Activated CD4-positive, CD25-positive, alpha-beta regulatory T cell treated with anti-CD3 and anti-CD28 coated beads, Interleukin-2, amount 50 U/mL, for 24 hours (primary cell): ENCODE measurements at regions not wholly inside any gene's neighbourhood (a gene's known extent, or its start where the extent isn't known, plus 50 kb on each side); places are given as distances from the start of the nearest gene placed in this dataset.
"Not testable (repeated sequence)": the region's sequence is repeated elsewhere in the genome, so short reads cannot be mapped to it uniquely, and the experiment has no call there.

Source experiments
- ATAC-seq, 2 donors: fragments of 150-1000 bp; cut with Tn5 transposase; one replicate each; pipeline ENCODE4 v1.10.0; 2021; ENCODE audit warnings: mild to moderate bottlenecking in 1 of 2, moderate library complexity in 1 of 2

DNA sequence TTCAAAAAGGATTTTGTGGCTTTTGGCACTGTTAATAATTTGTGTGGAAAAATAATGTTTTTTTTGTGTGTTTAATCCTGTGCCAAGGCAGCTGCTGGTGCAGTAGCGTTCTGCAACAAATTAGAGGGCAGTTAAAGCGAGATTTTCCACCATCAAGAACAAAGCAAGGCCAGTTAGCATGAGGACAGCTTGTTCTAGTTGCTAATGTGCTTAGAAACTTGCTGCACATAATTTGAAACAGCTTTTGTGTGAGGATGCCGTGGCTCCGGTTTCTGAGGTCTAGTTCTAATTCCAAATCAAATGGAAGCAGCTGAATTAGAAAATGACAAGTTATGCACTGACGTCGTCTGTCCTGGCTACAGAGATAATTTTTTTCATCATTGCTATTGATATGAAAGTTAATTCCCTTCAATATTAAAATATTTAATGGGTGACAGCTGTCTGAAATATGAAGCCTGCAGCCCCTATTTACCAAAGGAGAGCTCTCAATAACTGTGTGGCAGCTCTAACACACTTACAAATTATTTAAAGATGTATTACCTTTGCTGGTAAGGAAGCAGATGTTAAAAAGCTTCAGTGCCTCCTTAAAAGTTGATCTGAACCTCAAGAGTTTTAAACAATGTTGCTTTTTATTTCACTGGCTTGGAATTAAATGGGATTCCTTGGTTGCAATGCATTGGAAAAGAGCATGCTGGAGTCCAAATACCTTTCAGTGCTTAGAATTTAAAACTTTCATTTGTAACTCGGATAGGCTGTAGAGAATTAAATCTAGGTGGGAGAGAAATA is 128.6 kb downstream of the SPATA31D1 start:
- no peak for ATAC-seq

- ATAC-seq: no peak
These were observed 134.2 kb downstream of the SPATA31D1 start for GRCh38 chr9:82122731-82123130.

DNA sequence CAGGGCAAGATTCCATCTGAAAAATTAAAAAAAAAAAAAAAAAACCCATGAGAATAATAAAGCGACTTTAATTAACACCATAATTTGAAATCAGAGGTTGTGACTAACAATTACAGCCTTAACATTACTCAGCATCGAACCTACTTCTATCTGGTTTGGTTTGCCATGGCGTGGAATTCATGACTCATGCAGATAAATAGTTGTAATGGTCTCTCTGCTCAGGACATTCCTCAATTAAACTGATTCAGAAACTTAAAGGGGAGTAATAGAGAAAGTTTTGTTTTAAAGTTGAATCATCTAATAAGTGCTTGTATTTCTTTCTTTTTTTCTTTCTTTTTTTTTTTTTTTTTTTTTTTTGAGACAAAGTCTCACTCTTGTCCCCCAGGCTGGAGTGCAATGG is 135.5 kb downstream of the SPATA31D1 start:
- ATAC-seq: no peak

- no peak for ATAC-seq
These were observed 137.7 kb downstream of the SPATA31D1 start for GRCh38 chr9:82126256-82126655.

DNA sequence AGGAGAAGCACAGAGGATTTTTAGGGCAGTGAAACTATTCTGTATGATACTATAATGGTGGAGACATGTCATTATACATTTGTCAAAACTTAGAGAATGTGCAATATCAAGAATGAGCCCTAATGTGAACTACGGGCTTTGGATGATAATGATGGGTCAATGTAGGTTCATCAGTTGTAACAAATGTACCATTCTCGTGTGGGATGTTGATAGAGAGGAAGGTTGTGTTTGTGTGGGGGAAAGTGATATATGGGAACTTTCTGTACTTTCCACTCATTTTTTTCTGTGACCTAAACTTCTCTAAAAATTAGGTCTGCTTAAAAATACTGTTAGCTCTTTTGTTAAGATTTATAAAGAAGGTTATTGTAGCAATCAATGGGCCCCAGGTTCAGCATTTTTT is 138.9 kb downstream of the SPATA31D1 start:
- ATAC-seq: no peak

- peak in 1 of 2 donors; percentile 20 for ATAC-seq
These were observed 139.6 kb downstream of the SPATA31D1 start for GRCh38 chr9:82128011-82128696.

DNA sequence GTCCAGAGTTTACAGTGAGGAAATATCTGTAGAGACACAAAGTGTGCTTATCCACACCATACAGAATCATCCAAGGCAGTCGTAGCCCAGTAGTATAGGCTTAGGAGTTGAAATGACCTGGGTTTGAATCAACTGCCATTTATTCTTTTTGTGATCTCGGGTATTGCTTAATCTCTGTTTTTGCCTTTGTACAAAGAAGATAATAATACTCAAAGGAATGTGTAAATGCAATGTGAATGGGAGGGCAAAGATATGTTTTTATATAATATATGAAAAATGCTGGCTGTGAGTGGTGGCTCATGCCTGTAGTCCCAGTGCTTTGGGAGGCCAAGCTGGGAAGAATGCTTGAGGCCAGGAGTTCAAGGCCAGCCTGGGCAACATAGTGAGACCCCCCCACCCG is 141.1 kb downstream of the SPATA31D1 start:
- ATAC-seq: no peak

DNA sequence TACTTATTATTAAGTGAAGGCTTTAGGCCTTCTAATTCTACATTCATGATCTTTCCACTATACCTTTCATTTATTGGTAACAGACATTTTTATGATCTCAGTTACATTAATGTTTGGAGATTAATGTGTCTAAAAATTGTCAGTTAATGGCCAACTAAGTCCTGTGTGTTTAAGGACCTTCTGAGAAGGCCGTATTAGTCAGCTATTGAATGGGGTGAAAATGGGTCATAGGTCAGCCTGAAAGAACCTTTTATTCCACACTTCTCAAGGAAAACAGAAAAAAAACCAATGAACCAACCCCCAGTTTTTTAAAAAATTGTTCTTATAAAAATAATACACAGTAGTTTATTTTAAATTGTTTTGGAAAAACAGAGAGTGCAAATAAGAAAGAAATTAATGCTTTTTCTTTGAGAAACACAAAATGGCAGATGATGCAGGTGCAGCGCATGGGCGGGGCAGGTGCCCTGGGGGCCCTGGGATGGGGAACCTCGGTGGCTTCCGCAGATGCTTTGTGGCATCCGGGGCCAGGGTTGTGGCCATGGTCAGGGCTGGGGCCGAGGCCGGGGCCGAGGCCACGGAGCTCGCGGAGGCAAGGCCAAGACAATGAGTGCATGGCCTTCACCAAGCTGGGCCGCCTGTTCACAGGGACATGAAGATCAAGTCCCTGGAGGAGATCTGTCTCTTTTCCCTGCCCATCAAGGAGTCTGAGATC is 141.9 kb downstream of the SPATA31D1 start:
- ATAC-seq: no peak

- ATAC-seq: no peak
These were observed 142.5 kb downstream of the SPATA31D1 start for GRCh38 chr9:82131072-82131471.

DNA sequence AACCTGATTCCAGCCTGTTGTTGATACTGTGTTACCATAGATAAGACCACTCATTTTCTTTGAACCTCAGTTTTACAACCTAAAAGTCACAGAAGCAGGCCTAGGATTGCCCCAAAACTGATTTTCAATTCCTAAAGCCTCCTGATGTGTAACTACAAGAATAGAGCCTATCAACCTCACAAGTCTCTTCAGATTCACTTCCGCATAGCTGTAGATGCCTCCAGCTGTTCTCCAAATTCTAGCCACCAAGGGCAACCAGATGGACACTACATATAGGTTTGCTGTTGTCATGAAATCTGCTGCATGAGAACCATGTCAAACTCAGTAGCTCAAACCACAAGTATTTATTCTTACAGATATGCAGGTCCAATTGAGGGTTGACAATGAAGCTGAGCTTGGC is 143.5 kb downstream of the SPATA31D1 start:
- no peak for ATAC-seq

GRCh38 chr9:82134010-82134409 is 145.4 kb downstream of the SPATA31D1 start:
- no peak for ATAC-seq

DNA sequence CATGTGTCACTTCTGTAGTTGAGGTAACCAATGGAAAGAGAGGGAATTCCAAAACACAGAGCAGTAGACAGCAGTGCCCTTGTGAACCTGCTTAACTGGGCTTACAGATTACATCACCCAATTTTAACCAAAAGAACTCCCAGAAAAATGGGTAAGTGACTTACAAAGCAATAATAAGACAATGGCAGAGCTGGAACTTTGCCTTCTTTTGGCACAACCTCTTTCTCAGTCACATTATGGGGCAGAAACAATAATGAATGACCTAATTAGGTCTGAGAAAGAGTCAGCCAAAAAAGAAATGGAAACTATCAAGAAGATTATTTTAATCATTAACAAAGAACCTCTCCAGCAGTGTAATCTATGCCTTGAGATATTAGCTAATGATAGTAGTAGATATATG is 146.5 kb downstream of the SPATA31D1 start:
- ATAC-seq: no peak

GRCh38 chr9:82138081-82138480 is 149.5 kb downstream of the SPATA31D1 start:
- ATAC-seq: not testable (repeated sequence)

DNA sequence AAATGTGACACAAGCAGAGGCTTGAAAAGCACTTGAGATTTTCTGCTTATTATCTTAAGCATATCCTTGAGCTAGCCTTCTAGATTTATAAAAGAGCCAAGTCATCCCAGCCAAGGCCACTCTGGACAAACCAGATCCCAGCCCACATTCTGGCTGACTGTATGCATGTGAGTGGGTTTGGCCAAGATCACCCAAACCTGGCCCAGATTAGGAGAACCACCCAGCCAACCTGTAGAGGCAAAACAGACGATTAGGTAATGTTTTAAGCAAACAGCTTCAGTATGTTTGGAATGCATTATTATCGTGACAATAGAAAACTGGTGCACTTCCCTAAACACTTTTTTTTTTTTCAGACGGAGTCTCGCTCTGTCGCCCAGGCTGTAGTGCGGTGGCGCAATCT is 151.9 kb downstream of the SPATA31D1 start:
- ATAC-seq: no peak

- no peak for ATAC-seq
These were observed 156.2 kb downstream of the SPATA31D1 start for GRCh38 chr9:82144803-82145202.

DNA sequence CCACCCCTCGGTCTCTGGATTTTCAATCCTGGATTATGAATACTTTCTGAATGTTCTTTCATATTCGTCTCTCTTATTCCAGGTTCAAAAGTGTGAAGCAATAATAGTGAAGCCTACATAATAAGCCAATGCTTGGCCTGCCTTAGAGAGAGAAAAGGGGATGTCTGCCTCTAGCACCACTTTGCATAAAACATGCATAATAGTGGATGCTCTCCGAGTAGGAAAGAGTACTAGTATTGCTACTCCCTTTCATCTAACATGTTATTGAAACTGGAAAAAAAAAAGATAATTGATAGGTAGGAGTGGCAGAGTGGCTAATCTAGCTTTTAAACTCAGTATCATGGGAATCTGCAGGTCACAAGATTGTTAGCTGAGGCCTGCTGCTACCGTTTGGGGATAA is 158.1 kb downstream of the SPATA31D1 start:
- no peak for ATAC-seq

DNA sequence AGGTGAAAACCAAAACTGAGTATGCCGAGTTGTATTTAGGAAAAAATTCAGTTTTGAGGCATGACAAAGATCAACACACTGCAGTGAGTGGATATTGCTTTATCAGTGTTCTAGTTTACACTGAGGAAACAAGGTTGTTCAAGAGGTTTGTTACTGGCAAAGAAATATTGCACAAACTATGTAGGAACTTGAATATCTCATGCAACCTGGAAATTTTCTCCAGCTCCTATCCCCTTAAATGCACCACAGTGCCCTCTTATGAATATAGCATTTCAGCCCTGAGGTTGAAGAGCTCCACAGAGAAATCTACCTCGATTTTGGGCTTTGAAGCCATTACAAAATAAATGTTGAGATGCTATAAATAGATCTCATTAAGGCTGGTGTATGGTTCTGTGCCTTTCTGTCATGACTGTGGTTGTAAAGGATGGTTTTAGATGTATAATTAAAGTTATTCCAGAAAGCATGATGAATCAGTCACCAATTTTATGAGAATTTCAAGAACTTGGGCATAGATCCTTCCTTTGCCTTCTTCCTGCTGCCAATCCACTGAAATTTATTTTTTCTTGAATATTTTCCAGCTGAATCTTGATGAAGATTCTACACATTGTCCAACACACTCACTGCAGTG is 159.3 kb downstream of the SPATA31D1 start:
- no peak for ATAC-seq

GRCh38 chr9:82148426-82148810 is 159.8 kb downstream of the SPATA31D1 start:
- ATAC-seq: no peak

- ATAC-seq: no peak
These were observed 160.4 kb downstream of the SPATA31D1 start for GRCh38 chr9:82148901-82149461.

GRCh38 chr9:82149501-82149946 is 161.0 kb downstream of the SPATA31D1 start:
- ATAC-seq: no peak

DNA sequence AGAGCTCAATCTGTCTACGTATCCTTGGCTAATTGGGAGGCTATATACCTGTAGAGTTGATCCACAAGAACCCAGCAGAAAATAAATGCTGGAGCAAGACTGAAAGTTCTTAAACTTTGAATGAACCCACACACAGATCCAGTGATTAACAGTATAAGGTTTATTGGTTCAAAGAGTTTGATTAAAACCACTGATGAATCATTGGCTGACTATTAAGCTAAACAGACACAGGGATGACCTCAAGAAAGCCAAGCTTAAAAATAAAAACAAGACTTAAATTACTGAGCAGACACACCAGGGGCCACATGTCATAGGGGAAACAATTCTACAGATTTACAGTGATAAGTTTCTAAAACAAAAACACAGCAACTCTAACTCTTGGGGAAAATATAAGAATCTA is 163.6 kb downstream of the SPATA31D1 start:
- ATAC-seq: no peak

GRCh38 chr9:82153032-82153431 is 164.5 kb downstream of the SPATA31D1 start:
- no peak for ATAC-seq

GRCh38 chr9:82154573-82154972 is 166.0 kb downstream of the SPATA31D1 start:
- ATAC-seq: no peak
